ENCODE measurements at regions not wholly inside any gene's neighbourhood (a gene's known extent, or its start where the extent isn't known, plus 50 kb on each side); places are given as distances from the start of the nearest gene placed in this dataset.

DNA sequence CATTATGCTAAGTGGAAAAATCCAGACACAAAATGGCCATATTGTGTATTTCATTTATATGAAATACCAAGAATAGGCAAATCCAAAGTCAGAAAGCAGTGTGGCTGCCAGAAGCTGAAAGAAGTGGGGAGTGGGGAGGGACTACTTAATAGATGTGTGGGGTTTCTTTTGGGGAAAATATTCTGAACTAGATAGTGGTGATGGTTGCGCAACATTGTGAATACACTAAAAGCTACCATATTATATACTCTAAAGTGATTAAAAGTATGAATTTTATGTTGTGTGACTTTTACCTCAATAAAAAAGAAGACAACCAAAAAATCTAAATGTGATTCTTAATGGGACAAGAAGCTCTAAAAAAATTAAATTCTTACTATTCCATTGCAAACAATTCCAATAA is 272.6 kb downstream of the DAD1 start:
- Histone ChIP-seq H3K27me3 (ENCODE audit: insufficient read depth, low read length, poor library complexity, severe bottlenecking) (no peaks in the 10 kb centered on the region), H4K20me1 (ENCODE audit: insufficient read depth, low read length, poor library complexity, severe bottlenecking) (no peaks in the 10 kb centered on the region), H3K4me1 (ENCODE audit: insufficient read depth, low read length, poor library complexity, severe bottlenecking) (peaks cover 4% of the 10 kb centered on the region), H3K36me3 (ENCODE audit: insufficient read depth, low read length) (no peaks in the 10 kb centered on the region), H3K4me2 (ENCODE audit: low read depth, low read length, poor library complexity, severe bottlenecking) (no peak overlapping the region), H3K9me2 (replicated peaks; ENCODE audit: low read depth, low read length) (no peaks in the 10 kb centered on the region), H3K9me3 (ENCODE audit: insufficient read depth, low read depth, low read length) (no peaks in the 10 kb centered on the region), H3K4me3 (ENCODE audit: low read length, poor library complexity, severe bottlenecking) (no peak overlapping the region), H3F3A (ENCODE audit: low read depth) (no peaks in the 10 kb centered on the region), H2AFZ (ENCODE audit: low read length) (no peak overlapping the region), H3K9ac (ENCODE audit: low read depth, low read length, poor library complexity, severe bottlenecking) (no peak overlapping the region), H3K79me2 (ENCODE audit: insufficient read depth, low read length) (no peaks in the 10 kb centered on the region)
- no peak for TF ChIP-seq EZH2phosphoT487 (IDR thresholded peaks at IDR 0.05; ENCODE audit: borderline replicate concordance)
- TF ChIP-seq, protein P1, sequence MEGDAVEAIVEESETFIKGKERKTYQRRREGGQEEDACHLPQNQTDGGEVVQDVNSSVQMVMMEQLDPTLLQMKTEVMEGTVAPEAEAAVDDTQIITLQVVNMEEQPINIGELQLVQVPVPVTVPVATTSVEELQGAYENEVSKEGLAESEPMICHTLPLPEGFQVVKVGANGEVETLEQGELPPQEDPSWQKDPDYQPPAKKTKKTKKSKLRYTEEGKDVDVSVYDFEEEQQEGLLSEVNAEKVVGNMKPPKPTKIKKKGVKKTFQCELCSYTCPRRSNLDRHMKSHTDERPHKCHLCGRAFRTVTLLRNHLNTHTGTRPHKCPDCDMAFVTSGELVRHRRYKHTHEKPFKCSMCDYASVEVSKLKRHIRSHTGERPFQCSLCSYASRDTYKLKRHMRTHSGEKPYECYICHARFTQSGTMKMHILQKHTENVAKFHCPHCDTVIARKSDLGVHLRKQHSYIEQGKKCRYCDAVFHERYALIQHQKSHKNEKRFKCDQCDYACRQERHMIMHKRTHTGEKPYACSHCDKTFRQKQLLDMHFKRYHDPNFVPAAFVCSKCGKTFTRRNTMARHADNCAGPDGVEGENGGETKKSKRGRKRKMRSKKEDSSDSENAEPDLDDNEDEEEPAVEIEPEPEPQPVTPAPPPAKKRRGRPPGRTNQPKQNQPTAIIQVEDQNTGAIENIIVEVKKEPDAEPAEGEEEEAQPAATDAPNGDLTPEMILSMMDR (conservative IDR thresholded peaks at IDR 0.05; ENCODE audit: low read length) = no peak

DNA sequence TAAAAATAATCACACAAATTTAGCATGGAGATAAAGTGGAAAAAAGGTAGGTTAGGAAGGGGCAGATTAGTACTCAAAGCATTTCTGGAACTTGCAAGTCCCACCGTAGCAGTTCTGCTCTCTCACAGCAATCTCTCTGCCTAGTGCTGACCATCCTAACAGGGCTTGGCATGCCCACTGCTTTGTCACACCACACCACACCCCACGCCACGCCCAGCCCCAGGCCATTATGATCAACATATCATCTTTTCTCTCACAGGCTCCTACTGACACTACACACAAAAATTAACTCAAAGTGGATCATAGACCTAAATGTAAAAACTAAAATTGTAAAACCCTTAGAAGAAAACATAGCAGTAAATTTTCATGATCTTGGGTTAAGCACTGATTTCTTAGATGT is 273.7 kb downstream of the DAD1 start:
- Histone ChIP-seq H4K20me1 (ENCODE audit: insufficient read depth, low read length, poor library complexity, severe bottlenecking) (no peaks in the 10 kb centered on the region), H3K4me2 (ENCODE audit: low read depth, low read length, poor library complexity, severe bottlenecking) (no peak overlapping the region), H3K4me1 (ENCODE audit: insufficient read depth, low read length, poor library complexity, severe bottlenecking) (peaks cover 4% of the 10 kb centered on the region), H3K27me3 (ENCODE audit: insufficient read depth, low read length, poor library complexity, severe bottlenecking) (no peaks in the 10 kb centered on the region), H3K9me3 (ENCODE audit: insufficient read depth, low read depth, low read length) (no peaks in the 10 kb centered on the region), H3K4me3 (ENCODE audit: low read length, poor library complexity, severe bottlenecking) (no peak overlapping the region), H2AFZ (ENCODE audit: low read length) (no peak overlapping the region), H3K79me2 (ENCODE audit: insufficient read depth, low read length) (no peaks in the 10 kb centered on the region), H3K36me3 (ENCODE audit: insufficient read depth, low read length) (no peaks in the 10 kb centered on the region), H3F3A (ENCODE audit: low read depth) (no peaks in the 10 kb centered on the region), H3K9me2 (replicated peaks; ENCODE audit: low read depth, low read length) (no peaks in the 10 kb centered on the region), H3K9ac (ENCODE audit: low read depth, low read length, poor library complexity, severe bottlenecking) (no peak overlapping the region)
- TF ChIP-seq, protein P1 (conservative IDR thresholded peaks at IDR 0.05; ENCODE audit: low read length) = no peak
- TF ChIP-seq EZH2phosphoT487 (IDR thresholded peaks at IDR 0.05; ENCODE audit: borderline replicate concordance) = no peak

- H4K20me1 ChIP-seq (ENCODE audit: insufficient read depth, low read length, poor library complexity, severe bottlenecking) = no peaks in the 10 kb centered on the region
- H3K9me3 ChIP-seq (ENCODE audit: insufficient read depth, low read depth, low read length) = no peaks in the 10 kb centered on the region
- H3K36me3 ChIP-seq (ENCODE audit: insufficient read depth, low read length) = no peaks in the 10 kb centered on the region
- H2AFZ ChIP-seq (ENCODE audit: low read length) = no peak overlapping the region
- no peaks in the 10 kb centered on the region for H3F3A ChIP-seq (ENCODE audit: low read depth)
- H3K4me1 ChIP-seq (ENCODE audit: insufficient read depth, low read length, poor library complexity, severe bottlenecking) = peaks cover 5% of the 10 kb centered on the region
- no peaks in the 10 kb centered on the region for H3K27me3 ChIP-seq (ENCODE audit: insufficient read depth, low read length, poor library complexity, severe bottlenecking)
- H3K9me2 ChIP-seq (replicated peaks; ENCODE audit: low read depth, low read length) = no peaks in the 10 kb centered on the region
- no peak overlapping the region for H3K4me3 ChIP-seq (ENCODE audit: low read length, poor library complexity, severe bottlenecking)
- no peak for TF ChIP-seq EZH2phosphoT487 (IDR thresholded peaks at IDR 0.05; ENCODE audit: borderline replicate concordance)
- TF ChIP-seq, protein P1 (conservative IDR thresholded peaks at IDR 0.05; ENCODE audit: low read length) = peak; percentile 59
- no peak overlapping the region for H3K9ac ChIP-seq (ENCODE audit: low read depth, low read length, poor library complexity, severe bottlenecking)
- no peak overlapping the region for H3K4me2 ChIP-seq (ENCODE audit: low read depth, low read length, poor library complexity, severe bottlenecking)
- no peaks in the 10 kb centered on the region for H3K79me2 ChIP-seq (ENCODE audit: insufficient read depth, low read length)
Measured at GRCh38 chr14:22314183-22314820, 274.7 kb downstream of the DAD1 start.

Data from Loucy (cell line).